Uterus (tissue), 3 donors: ENCODE measurements at regions not wholly inside any gene's neighbourhood (a gene's known extent, or its start where the extent isn't known, plus 50 kb on each side); places are given as distances from the start of the nearest gene placed in this dataset.

Experiments
- DNase-seq, 2 donors: peaks; one replicate each; pipeline ENCODE4 v3.0.0-alpha.2; 2019 to 2020
- H3K27ac ChIP-seq, 2 donors: fragments of 200-600 bp; sonication (generic); 1 replicate in 1 of 2; 2 replicates in 1 of 2; pipeline ENCODE4 v1.5.1; 2016 to 2018
- H3K27me3 ChIP-seq, 2 donors: fragments of 200-600 bp; sonication (generic); one replicate each; pipeline ENCODE4 v1.5.1; 2018 to 2019; ENCODE audit warnings: control low read depth in 1 of 2
- H3K36me3 ChIP-seq, 2 donors: fragments of 200-600 bp; sonication (generic); one replicate each; pipeline ENCODE4 v1.5.1; 2019; ENCODE audit warnings: control low read depth in 1 of 2
- H3K4me1 ChIP-seq, 2 donors: fragments of 200-600 bp; sonication (generic); one replicate each; pipeline ENCODE4 v1.5.1; 2018 to 2019; ENCODE audit warnings: control low read depth in 1 of 2
- H3K4me3 ChIP-seq, 2 donors: fragments of 200-600 bp; sonication (generic); 1 replicate in 1 of 2; 2 replicates in 1 of 2; pipeline ENCODE4 v1.5.1; 2018 to 2019; ENCODE audit warnings: mild to moderate bottlenecking in 1 of 2
- H3K9me3 ChIP-seq, 2 donors: fragments of 200-600 bp; sonication (generic); one replicate each; pipeline ENCODE4 v1.5.1; 2019; ENCODE audit warnings: control low read depth in 1 of 2
- POLR2A ChIP-seq, 2 donors: fragments of 450-650 bp; IDR thresholded peaks; one replicate each; pipeline ENCODE4 v1.6.1; 2016; ENCODE audit warnings: antibody characterized with exemption in 2 of 2, mild to moderate bottlenecking in 1 of 2, moderate library complexity in 1 of 2
- intact Hi-C: fragments of 100-400 bp; cut with DNase I; formaldehyde crosslinking; loops from one replicate; pipeline ENCODE4 v1.15.1; 2023; ENCODE audit warnings: low total_unique reads
- TF ChIP-seq, protein P1 (sequence below), 4 experiments: fragments of 200-600 bp in 2 of 4; fragments of 450-650 bp in 2 of 4; sonication (generic) in 2 of 4; IDR thresholded peaks; one replicate each; pipeline ENCODE4 v1.5.1; 2016 to 2019; ENCODE audit warnings: antibody characterized with exemption in 4 of 4, mild to moderate bottlenecking in 2 of 4, moderate library complexity in 1 of 4
- donor health status: DM: yes; HTN: yes; CAD: no.

DNA sequence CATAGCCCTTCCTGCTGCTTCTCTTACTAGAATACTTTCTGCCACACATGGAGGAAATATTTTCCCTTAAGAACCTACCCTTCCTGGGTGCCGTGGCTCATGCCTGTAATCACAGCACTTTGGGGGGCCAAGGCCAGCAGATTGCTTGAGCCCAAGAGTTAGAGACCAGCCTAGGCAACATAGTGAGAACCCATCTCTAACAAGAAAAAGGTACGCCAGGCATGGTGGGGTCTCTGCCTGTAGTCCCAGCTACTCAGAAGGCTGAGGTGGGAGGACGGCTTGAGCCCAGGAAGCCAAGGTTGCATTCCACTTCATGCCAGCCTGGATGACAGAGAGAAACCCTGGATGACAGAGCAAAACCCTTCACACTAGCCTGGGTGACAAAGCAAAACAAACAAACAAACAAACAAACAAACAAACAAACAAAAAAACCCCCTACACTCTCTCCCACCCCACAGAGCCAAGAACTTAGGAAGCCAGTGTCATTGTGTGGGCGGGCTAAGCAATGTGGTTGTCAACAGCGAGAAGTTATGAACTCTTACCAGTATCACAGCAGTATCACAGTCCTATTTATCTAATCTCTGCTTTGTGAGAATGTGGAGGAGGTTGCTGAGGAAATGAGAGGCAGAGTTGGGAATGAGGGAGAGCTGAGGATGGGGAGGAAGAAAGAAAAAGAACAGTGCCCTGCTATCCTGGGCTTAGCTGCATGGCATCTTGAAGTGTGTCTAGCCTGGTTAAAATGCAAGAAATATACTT is 53.8 kb upstream of the CLEC14A start:
- intact Hi-C loops: no loop called here

More for the DNA sequence above, 53.8 kb upstream of the CLEC14A start:
- no peaks in the 10 kb centered on the region for H3K9me3 ChIP-seq
- peak overlapping the region in 1 of 2 donors; percentile 39 for H3K27ac ChIP-seq
- H3K4me1 ChIP-seq: no peaks in the 10 kb centered on the region
- no peaks in the 10 kb centered on the region for H3K36me3 ChIP-seq
- TF ChIP-seq, protein P1, sequence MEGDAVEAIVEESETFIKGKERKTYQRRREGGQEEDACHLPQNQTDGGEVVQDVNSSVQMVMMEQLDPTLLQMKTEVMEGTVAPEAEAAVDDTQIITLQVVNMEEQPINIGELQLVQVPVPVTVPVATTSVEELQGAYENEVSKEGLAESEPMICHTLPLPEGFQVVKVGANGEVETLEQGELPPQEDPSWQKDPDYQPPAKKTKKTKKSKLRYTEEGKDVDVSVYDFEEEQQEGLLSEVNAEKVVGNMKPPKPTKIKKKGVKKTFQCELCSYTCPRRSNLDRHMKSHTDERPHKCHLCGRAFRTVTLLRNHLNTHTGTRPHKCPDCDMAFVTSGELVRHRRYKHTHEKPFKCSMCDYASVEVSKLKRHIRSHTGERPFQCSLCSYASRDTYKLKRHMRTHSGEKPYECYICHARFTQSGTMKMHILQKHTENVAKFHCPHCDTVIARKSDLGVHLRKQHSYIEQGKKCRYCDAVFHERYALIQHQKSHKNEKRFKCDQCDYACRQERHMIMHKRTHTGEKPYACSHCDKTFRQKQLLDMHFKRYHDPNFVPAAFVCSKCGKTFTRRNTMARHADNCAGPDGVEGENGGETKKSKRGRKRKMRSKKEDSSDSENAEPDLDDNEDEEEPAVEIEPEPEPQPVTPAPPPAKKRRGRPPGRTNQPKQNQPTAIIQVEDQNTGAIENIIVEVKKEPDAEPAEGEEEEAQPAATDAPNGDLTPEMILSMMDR (IDR thresholded peaks at IDR 0.05): no peak
- TF ChIP-seq POLR2A (IDR thresholded peaks at IDR 0.05): no peak
- no peaks in the 10 kb centered on the region for H3K27me3 ChIP-seq
- H3K4me3 ChIP-seq: no peak overlapping the region
- DNase-seq: no peak
